Right lobe of liver (tissue), 4 donors: ENCODE measurements at regions not wholly inside any gene's neighbourhood (a gene's known extent, or its start where the extent isn't known, plus 50 kb on each side); places are given as distances from the start of the nearest gene placed in this dataset.

Experiments used
- CTCF ChIP-seq, 4 donors: fragments of 200-600 bp in 3 of 4; fragments of 450-650 bp in 1 of 4; IDR thresholded peaks; one replicate each; pipeline versions ENCODE4 v1.5.1 to v1.8.0; 2016 to 2022; ENCODE audit warnings: antibody characterized with exemption in 4 of 4, mild to moderate bottlenecking in 2 of 4
- POLR2A ChIP-seq: fragments of 450-650 bp; IDR thresholded peaks from one replicate; pipeline ENCODE4 v1.6.1; 2017; ENCODE audit warnings: antibody characterized with exemption, mild to moderate bottlenecking
- donor health status: DM: no; HTN: no; CAD: no.
- donor health status: DM: no; HTN: no; CAD: no.
- donor health status: DM: no; HTN: yes; CAD: no.

GRCh38 chr4:181193131-181193930 lies 1049.9 kb upstream of the TENM3 start:
- TF ChIP-seq CTCF (IDR thresholded peaks at IDR 0.05) (no peak), POLR2A (no peak)
